ENCODE measurements at regions not wholly inside any gene's neighbourhood (a gene's known extent, or its start where the extent isn't known, plus 50 kb on each side); places are given as distances from the start of the nearest gene placed in this dataset.
"Not testable (repeated sequence)": the region's sequence is repeated elsewhere in the genome, so short reads cannot be mapped to it uniquely, and the experiment has no call there.

DNA sequence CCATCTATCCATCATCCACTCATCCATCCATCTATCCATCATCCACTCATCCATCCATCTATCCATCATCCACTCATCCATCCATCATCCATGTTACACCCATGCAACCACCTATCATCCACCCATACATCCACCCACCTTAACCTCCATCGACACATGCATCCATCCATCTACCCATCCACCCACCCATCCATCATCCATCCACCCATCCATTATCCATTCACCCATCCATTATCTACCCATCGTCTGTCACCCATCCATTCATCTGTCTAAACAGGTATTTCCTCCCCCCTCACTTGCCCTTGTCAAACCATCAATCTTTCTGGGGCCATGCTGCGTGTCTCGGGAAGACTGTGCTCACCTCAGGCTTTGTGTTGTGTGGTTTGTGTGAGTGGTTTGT is 78.6 kb upstream of the LRPAP1 start:
- 82 to 83% methylated on average over 4 of the region's 4 CpGs for WGBS, 2 donors
- not testable (repeated sequence) for H3K4me1 ChIP-seq (ENCODE audit: control insufficient read depth in 2 of 2, insufficient read depth in 2 of 2, low read length in 1 of 2); H3K9me3 ChIP-seq (ENCODE audit: control insufficient read depth in 2 of 2, insufficient read depth in 1 of 2, low read depth in 1 of 2, low read length in 1 of 2); H3K36me3 ChIP-seq (ENCODE audit: control insufficient read depth in 2 of 2, insufficient read depth in 2 of 2, low read length in 1 of 2); H3K27me3 ChIP-seq (ENCODE audit: control insufficient read depth in 1 of 2, insufficient read depth in 2 of 2, low read length in 2 of 2); H3K27ac ChIP-seq (ENCODE audit: low read depth in 2 of 2, low read length in 1 of 2); H3K4me3 ChIP-seq (ENCODE audit: low read depth in 1 of 2, low read length in 2 of 2)

DNA sequence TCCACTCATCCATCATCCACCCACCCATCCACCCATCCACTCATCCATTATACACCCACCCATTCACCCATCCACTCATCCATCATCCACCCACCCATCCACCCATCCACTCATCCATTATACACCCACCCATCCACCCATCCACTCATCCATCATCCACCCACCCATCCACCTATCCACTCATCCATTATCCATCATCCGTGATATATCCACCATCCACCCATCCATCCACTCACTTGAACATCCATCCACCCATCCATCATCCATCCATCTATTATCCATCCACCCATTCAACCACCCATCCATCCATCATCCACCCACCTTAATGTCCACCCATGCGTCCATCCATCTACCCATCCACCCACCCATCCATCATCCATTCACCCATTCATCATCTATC is 77.7 kb upstream of the LRPAP1 start:
- not testable (repeated sequence) for H3K4me3 ChIP-seq (ENCODE audit: low read depth in 1 of 2, low read length in 2 of 2); H3K36me3 ChIP-seq (ENCODE audit: control insufficient read depth in 2 of 2, insufficient read depth in 2 of 2, low read length in 1 of 2); H3K27ac ChIP-seq (ENCODE audit: low read depth in 2 of 2, low read length in 1 of 2); H3K4me1 ChIP-seq (ENCODE audit: control insufficient read depth in 2 of 2, insufficient read depth in 2 of 2, low read length in 1 of 2); H3K9me3 ChIP-seq (ENCODE audit: control insufficient read depth in 2 of 2, insufficient read depth in 1 of 2, low read depth in 1 of 2, low read length in 1 of 2); H3K27me3 ChIP-seq (ENCODE audit: control insufficient read depth in 1 of 2, insufficient read depth in 2 of 2, low read length in 2 of 2)
- WGBS, 2 donors, result 94% methylated on average over 2 of the region's 2 CpGs

DNA sequence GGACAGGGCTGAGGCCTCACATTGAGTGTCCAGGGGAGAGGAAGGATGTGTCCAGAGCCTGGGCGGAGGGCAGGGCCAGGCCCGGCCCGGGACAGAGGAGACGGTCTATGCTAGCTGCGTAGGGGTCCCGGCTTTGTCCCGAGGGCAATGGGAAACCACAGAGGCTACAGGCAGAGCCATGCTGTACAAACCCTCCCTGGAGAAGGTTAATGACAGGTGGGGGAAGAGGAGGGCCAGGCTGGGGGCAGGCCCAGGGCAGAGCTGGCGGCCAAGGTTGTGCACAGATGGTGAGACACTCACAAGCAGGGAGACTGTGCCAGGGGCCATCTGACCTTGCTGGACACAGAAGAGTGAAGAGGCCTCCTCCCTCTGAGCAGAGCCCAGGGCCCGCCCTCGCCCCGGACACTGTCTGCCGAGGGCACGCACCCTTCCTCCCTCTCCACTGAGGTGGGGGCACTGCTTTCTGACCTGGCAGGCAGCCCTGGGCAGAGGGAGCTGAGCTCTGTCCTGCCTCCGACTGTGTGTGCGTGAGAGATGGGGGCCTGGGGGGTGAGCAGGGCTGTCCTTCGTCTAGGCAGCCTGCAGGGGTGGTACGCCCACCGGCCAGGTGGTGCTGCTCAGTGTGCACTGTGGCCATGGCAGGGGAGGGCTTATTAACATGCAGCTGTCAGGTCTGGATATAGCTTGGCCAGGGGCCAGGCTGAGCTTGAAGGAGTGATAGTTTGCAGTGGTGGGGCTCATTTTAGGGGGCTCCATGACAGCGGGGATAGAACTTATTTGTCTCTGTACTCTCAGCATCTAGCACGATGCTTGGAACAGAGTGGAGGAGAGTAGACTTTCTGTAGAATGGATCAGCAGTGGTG is 75.7 kb upstream of the LRPAP1 start:
- H3K36me3 ChIP-seq (ENCODE audit: control insufficient read depth in 2 of 2, insufficient read depth in 2 of 2, low read length in 1 of 2), result no peaks in the 10 kb centered on the region
- H3K27ac ChIP-seq (ENCODE audit: low read depth in 2 of 2, low read length in 1 of 2), result no peak overlapping the region
- 53 to 64% methylated on average over 18 to 20 of the region's 20 CpGs for WGBS, 2 donors
- no peaks in the 10 kb centered on the region for H3K27me3 ChIP-seq (ENCODE audit: control insufficient read depth in 1 of 2, insufficient read depth in 2 of 2, low read length in 2 of 2)
- no peaks in the 10 kb centered on the region for H3K4me1 ChIP-seq (ENCODE audit: control insufficient read depth in 2 of 2, insufficient read depth in 2 of 2, low read length in 1 of 2)
- H3K9me3 ChIP-seq (ENCODE audit: control insufficient read depth in 2 of 2, insufficient read depth in 1 of 2, low read depth in 1 of 2, low read length in 1 of 2), result peaks cover 0 to 3% of the 10 kb centered on the region in 2 donors
- no peak overlapping the region for H3K4me3 ChIP-seq (ENCODE audit: low read depth in 1 of 2, low read length in 2 of 2)

DNA sequence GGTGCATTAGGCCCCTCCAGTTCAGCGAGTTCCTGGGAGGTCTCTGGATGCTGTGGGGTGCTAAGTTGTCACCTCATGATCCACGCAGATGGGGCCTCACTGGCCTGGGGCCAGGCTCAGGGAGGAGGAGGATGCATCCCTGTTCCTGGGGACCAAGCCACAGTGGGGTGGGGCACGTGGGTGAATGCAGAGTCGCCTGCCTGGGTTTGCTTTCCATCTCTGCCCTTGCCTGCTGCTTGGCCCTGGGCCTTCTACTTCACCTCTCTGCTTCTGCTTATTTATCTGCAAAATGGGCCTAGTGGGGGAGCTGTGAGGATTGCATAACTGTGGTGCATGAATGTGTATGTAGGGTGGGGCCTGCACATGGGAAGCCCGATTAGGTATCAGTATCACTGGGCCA is 74.6 kb upstream of the LRPAP1 start:
- not testable (repeated sequence) for H3K27ac ChIP-seq (ENCODE audit: low read depth in 2 of 2, low read length in 1 of 2); H3K36me3 ChIP-seq (ENCODE audit: control insufficient read depth in 2 of 2, insufficient read depth in 2 of 2, low read length in 1 of 2); H3K4me1 ChIP-seq (ENCODE audit: control insufficient read depth in 2 of 2, insufficient read depth in 2 of 2, low read length in 1 of 2); H3K27me3 ChIP-seq (ENCODE audit: control insufficient read depth in 1 of 2, insufficient read depth in 2 of 2, low read length in 2 of 2); H3K9me3 ChIP-seq (ENCODE audit: control insufficient read depth in 2 of 2, insufficient read depth in 1 of 2, low read depth in 1 of 2, low read length in 1 of 2); H3K4me3 ChIP-seq (ENCODE audit: low read depth in 1 of 2, low read length in 2 of 2)
- 61 to 72% methylated on average over 3 to 5 of the region's 5 CpGs for WGBS, 2 donors

DNA sequence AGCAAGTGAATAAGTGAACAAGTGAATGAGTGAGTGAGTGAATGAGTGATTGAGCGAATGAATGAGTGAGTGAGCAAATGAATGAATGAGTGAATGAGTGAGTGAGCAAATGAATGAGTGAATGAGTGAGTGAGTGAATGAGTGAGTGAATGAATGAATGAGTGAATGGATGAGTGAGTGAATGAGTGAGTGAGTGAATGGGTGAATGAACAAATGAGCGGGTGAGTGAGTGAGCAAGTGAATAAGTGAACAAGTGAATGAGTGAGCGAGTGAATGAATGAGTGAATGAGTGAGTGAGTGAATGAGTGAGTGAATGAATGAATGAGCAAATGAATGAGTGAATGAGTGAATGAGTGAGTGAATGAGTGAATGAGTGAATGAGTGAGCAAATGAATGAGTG is 74.0 kb upstream of the LRPAP1 start:
- not testable (repeated sequence) for H3K4me3 ChIP-seq (ENCODE audit: low read depth in 1 of 2, low read length in 2 of 2); H3K9me3 ChIP-seq (ENCODE audit: control insufficient read depth in 2 of 2, insufficient read depth in 1 of 2, low read depth in 1 of 2, low read length in 1 of 2); H3K27me3 ChIP-seq (ENCODE audit: control insufficient read depth in 1 of 2, insufficient read depth in 2 of 2, low read length in 2 of 2); H3K4me1 ChIP-seq (ENCODE audit: control insufficient read depth in 2 of 2, insufficient read depth in 2 of 2, low read length in 1 of 2); H3K36me3 ChIP-seq (ENCODE audit: control insufficient read depth in 2 of 2, insufficient read depth in 2 of 2, low read length in 1 of 2); H3K27ac ChIP-seq (ENCODE audit: low read depth in 2 of 2, low read length in 1 of 2)
- WGBS, 2 donors, result 94 to 95% methylated on average over 3 of the region's 3 CpGs

DNA sequence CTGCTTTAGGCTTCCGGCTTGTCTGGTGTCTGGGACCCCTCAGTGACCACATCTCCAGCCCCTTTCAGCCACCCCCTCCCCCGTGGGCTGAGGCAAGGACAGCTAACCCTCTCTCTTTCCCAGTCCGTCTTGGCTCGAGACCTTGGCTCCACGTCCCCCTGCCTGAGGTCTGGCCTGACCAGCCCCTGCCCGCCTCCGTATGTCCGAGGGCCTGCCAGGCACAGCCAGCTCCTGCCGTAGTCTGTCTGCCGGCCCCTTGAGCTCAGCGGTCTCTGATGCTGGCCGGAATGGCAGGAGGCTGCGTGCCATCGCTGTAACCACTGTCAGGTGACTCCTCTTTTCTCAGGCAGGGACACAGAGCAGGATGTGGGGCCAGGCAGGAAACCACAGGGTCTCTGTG is 73.3 kb upstream of the LRPAP1 start:
- WGBS, 2 donors, result 83 to 84% methylated on average over 13 to 14 of the region's 14 CpGs
- no peak overlapping the region for H3K4me3 ChIP-seq (ENCODE audit: low read depth in 1 of 2, low read length in 2 of 2)
- no peak overlapping the region for H3K27ac ChIP-seq (ENCODE audit: low read depth in 2 of 2, low read length in 1 of 2)
- H3K36me3 ChIP-seq (ENCODE audit: control insufficient read depth in 2 of 2, insufficient read depth in 2 of 2, low read length in 1 of 2), result no peaks in the 10 kb centered on the region
- no peaks in the 10 kb centered on the region for H3K4me1 ChIP-seq (ENCODE audit: control insufficient read depth in 2 of 2, insufficient read depth in 2 of 2, low read length in 1 of 2)
- H3K27me3 ChIP-seq (ENCODE audit: control insufficient read depth in 1 of 2, insufficient read depth in 2 of 2, low read length in 2 of 2), result no peaks in the 10 kb centered on the region
- peaks cover 5 to 6% of the 10 kb centered on the region in 2 donors for H3K9me3 ChIP-seq (ENCODE audit: control insufficient read depth in 2 of 2, insufficient read depth in 1 of 2, low read depth in 1 of 2, low read length in 1 of 2)

DNA sequence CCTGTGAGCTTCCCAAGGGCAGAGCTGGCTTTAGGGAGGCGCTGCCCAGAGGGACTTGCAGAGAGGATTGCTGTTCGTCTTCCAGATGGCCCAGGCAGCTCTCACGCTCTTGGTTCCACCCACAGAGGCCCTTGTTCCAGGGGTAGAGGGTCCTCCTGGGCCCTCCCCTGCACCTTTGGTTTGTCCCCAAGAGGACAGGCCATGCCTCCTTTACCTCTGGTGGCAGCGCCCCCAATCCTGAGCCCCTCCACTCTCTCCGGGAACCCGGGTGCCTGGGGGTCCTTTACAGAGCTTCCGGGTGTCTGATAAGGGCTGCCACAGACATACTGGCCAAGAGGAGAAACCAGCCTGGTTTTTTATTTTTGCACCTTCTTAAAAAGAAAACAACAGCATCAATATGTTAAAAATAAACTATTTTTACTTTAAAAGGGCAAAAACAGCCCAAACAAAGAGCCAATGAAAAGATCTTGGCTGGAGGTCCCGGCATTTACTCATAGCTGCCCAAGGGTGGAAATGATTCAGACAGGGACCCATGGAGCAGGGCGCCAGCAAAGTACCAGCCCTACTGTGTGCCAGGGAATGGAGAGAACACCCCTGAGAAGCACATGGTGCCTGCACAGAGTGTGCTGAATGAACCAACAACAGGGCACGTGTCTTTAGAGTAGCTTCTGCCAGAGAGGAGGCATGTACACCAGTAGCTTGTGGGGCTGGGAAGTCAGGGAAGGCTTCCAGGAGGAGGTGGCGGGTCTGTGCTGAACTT is 70.8 kb upstream of the LRPAP1 start:
- peaks cover 5 to 19% of the 10 kb centered on the region in 2 donors for H3K9me3 ChIP-seq (ENCODE audit: control insufficient read depth in 2 of 2, insufficient read depth in 1 of 2, low read depth in 1 of 2, low read length in 1 of 2)
- not testable (repeated sequence) for H3K36me3 ChIP-seq (ENCODE audit: control insufficient read depth in 2 of 2, insufficient read depth in 2 of 2, low read length in 1 of 2); H3K4me1 ChIP-seq (ENCODE audit: control insufficient read depth in 2 of 2, insufficient read depth in 2 of 2, low read length in 1 of 2); H3K27ac ChIP-seq (ENCODE audit: low read depth in 2 of 2, low read length in 1 of 2); H3K27me3 ChIP-seq (ENCODE audit: control insufficient read depth in 1 of 2, insufficient read depth in 2 of 2, low read length in 2 of 2); H3K4me3 ChIP-seq (ENCODE audit: low read depth in 1 of 2, low read length in 2 of 2)
- WGBS, 2 donors, result 68 to 73% methylated on average over 10 to 11 of the region's 11 CpGs

DNA sequence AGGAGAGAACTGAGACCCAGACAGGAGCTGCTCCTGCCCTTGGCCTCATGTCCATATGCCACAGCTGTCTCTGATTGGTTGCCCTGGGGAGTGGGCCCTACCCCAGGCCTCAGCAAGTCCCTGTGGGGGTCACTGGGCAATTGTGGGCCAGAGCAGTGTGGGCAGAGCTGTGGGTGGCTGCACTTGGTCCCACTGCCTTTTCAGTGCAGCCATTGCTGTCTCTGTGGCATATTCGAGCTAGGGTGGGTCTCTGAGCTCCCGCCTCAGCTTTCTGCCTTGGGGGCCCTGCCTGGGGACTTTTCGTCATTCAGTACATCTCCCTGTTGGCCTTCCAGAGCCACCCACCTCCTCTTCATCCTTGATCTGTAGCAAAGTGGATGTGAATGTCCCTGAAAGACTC is 69.8 kb upstream of the LRPAP1 start:
- Histone ChIP-seq H3K36me3 (ENCODE audit: control insufficient read depth in 2 of 2, insufficient read depth in 2 of 2, low read length in 1 of 2) (no peaks in the 10 kb centered on the region), H3K27ac (ENCODE audit: low read depth in 2 of 2, low read length in 1 of 2) (no peak overlapping the region), H3K9me3 (ENCODE audit: control insufficient read depth in 2 of 2, insufficient read depth in 1 of 2, low read depth in 1 of 2, low read length in 1 of 2) (peaks cover 5 to 19% of the 10 kb centered on the region in 2 donors), H3K27me3 (ENCODE audit: control insufficient read depth in 1 of 2, insufficient read depth in 2 of 2, low read length in 2 of 2) (no peaks in the 10 kb centered on the region), H3K4me3 (ENCODE audit: low read depth in 1 of 2, low read length in 2 of 2) (no peak overlapping the region), H3K4me1 (ENCODE audit: control insufficient read depth in 2 of 2, insufficient read depth in 2 of 2, low read length in 1 of 2) (no peaks in the 10 kb centered on the region)
- 71 to 77% methylated on average over 3 of the region's 3 CpGs for WGBS, 2 donors

DNA sequence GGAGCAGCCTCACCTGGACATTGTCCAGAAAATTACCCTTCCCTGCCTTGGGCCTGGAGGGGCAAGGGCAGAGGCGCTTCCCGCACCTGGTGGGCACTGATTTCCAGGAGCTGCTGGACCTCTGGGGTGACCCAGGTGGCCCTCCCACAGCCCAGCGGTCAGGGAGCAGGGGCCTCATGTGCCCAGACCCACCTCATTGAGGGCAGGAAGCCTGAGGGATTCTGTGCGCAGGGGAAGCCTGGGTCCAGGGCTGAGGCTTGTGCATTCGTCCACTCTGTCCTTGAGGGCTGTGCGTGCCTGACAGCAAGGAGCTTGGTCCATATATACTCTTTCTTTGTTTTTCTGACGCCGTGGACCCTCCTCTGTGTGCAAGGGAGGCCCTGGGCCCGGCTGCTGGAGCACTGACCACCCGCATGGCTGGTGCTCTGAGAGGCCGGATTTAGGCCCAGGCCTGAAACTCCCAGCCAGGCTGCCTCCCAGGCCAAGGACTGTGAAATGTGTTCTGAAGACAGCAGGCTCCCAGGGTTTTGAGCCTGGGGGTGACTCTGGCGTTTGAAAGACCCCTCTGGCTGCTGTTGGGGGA is 69.0 kb upstream of the LRPAP1 start:
- WGBS, 2 donors, result 83 to 85% methylated on average over 12 of the region's 12 CpGs
- not testable (repeated sequence) for H3K36me3 ChIP-seq (ENCODE audit: control insufficient read depth in 2 of 2, insufficient read depth in 2 of 2, low read length in 1 of 2); H3K27ac ChIP-seq (ENCODE audit: low read depth in 2 of 2, low read length in 1 of 2); H3K4me3 ChIP-seq (ENCODE audit: low read depth in 1 of 2, low read length in 2 of 2); H3K4me1 ChIP-seq (ENCODE audit: control insufficient read depth in 2 of 2, insufficient read depth in 2 of 2, low read length in 1 of 2); H3K27me3 ChIP-seq (ENCODE audit: control insufficient read depth in 1 of 2, insufficient read depth in 2 of 2, low read length in 2 of 2)
- H3K9me3 ChIP-seq (ENCODE audit: control insufficient read depth in 2 of 2, insufficient read depth in 1 of 2, low read depth in 1 of 2, low read length in 1 of 2), result peaks cover 5 to 19% of the 10 kb centered on the region in 2 donors
